GM23338 (cell line): ENCODE measurements at regions not wholly inside any gene's neighbourhood (a gene's known extent, or its start where the extent isn't known, plus 50 kb on each side); places are given as distances from the start of the nearest gene placed in this dataset.

ENCODE experiments used
- ATAC-seq: fragments of 200-7000 bp; cut with Tn5 transposase; 3 replicates; pipeline ENCODE4 v1.9.1; 2020
- DNase-seq: peaks from one replicate; pipeline ENCODE4 v3.0.0-alpha.2; 2015; ENCODE audit warnings: low spot score
- H2AFZ ChIP-seq: fragments of 200-600 bp; sonication (generic); 2 replicates; pipeline ENCODE4 v1.8.0; 2016; ENCODE audit warnings: antibody characterized with exemption, mild to moderate bottlenecking, moderate library complexity
- H3F3A ChIP-seq: fragments of 200-600 bp; sonication (generic); replicated peaks from 2 replicates; pipeline ENCODE4 v1.8.0; 2017; ENCODE audit warnings: antibody characterized with exemption, mixed run types, low read depth
- H3K27ac ChIP-seq: fragments of 200-600 bp; sonication (generic); 2 replicates; pipeline ENCODE4 v1.6.1; 2016; ENCODE audit warnings: low read depth
- H3K27me3 ChIP-seq: fragments of 200-600 bp; sonication (generic); 2 replicates; pipeline ENCODE4 v1.8.0; 2016; ENCODE audit warnings: mild to moderate bottlenecking, mixed run types, moderate library complexity; ENCODE audit not compliant: insufficient read depth
- H3K36me3 ChIP-seq: fragments of 200-600 bp; sonication (generic); 2 replicates; pipeline ENCODE4 v1.8.0; 2016; ENCODE audit warnings: mild to moderate bottlenecking; ENCODE audit not compliant: insufficient read depth
- H3K4me1 ChIP-seq: fragments of 200-600 bp; sonication (generic); 2 replicates; pipeline ENCODE4 v1.8.0; 2016; ENCODE audit warnings: mild to moderate bottlenecking, moderate library complexity; ENCODE audit not compliant: insufficient read depth
- H3K4me2 ChIP-seq: fragments of 200-600 bp; sonication (generic); 2 replicates; pipeline ENCODE4 v1.7.1; 2017; ENCODE audit warnings: mixed run types
- H3K4me3 ChIP-seq: fragments of 200-600 bp; sonication (generic); 2 replicates; pipeline ENCODE4 v1.6.1; 2016; ENCODE audit warnings: mixed run types
- H3K79me2 ChIP-seq: fragments of 200-600 bp; sonication (generic); replicated peaks from 2 replicates; pipeline ENCODE4 v1.8.0; 2017; ENCODE audit warnings: mild to moderate bottlenecking; ENCODE audit not compliant: insufficient read depth
- H3K9me2 ChIP-seq: fragments of 200-600 bp; sonication (generic); 2 replicates; pipeline ENCODE4 v1.8.0; 2017; ENCODE audit not compliant: insufficient read depth
- H4K20me1 ChIP-seq: fragments of 200-600 bp; sonication (generic); replicated peaks from 2 replicates; pipeline ENCODE4 v1.8.0; 2017; ENCODE audit warnings: mild to moderate bottlenecking; ENCODE audit not compliant: insufficient read depth
- H3K27ac Mint-ChIP-seq: 2 replicates; pipeline ENCODE4 v1.8.0; 2020; ENCODE audit warnings: inconsistent platforms, mild to moderate bottlenecking, moderate library complexity, mixed read lengths
- H3K27me3 Mint-ChIP-seq: 3 replicates; pipeline ENCODE4 v1.8.0; 2022; ENCODE audit warnings: low read depth, mild to moderate bottlenecking, moderate library complexity, mixed read lengths, inconsistent platforms; ENCODE audit not compliant: insufficient read depth, poor library complexity
- H3K36me3 Mint-ChIP-seq: 3 replicates; pipeline ENCODE4 v1.8.0; 2021; ENCODE audit warnings: low read depth, mild to moderate bottlenecking, inconsistent platforms, moderate library complexity, mixed read lengths
- H3K4me1 Mint-ChIP-seq: 3 replicates; pipeline ENCODE4 v1.8.0; 2020; ENCODE audit warnings: mild to moderate bottlenecking, inconsistent platforms, mixed read lengths
- H3K4me3 Mint-ChIP-seq: 3 replicates; pipeline ENCODE4 v1.8.0; 2021; ENCODE audit warnings: moderate library complexity, mild to moderate bottlenecking, inconsistent platforms, mixed read lengths
- H3K9me3 Mint-ChIP-seq: 3 replicates; pipeline ENCODE4 v1.8.0; 2020; ENCODE audit warnings: moderate library complexity, mild to moderate bottlenecking, inconsistent platforms, mixed read lengths
- CREB1 ChIP-seq: fragments of 250-450 bp; sonication (Bioruptor Pico); IDR thresholded peaks from 2 replicates; pipeline ENCODE4 v1.5.0; 2020; ENCODE audit warnings: low read depth, mild to moderate bottlenecking, moderate library complexity
- ETS1 ChIP-seq: IDR thresholded peaks from 2 replicates; pipeline ENCODE4 v1.6.1; 2016; ENCODE audit warnings: antibody characterized with exemption
- EZH2 ChIP-seq: fragments of 200-600 bp; sonication (generic); IDR thresholded peaks from one replicate; pipeline ENCODE4 v1.8.0; 2017; ENCODE audit warnings: antibody characterized with exemption, mild to moderate bottlenecking, low read depth; ENCODE audit not compliant: unreplicated experiment
- NANOG ChIP-seq: IDR thresholded peaks from 2 replicates; pipeline ENCODE4 v1.6.1; 2016; ENCODE audit warnings: antibody characterized with exemption, borderline replicate concordance
- STAT1 ChIP-seq: IDR thresholded peaks from one replicate; pipeline ENCODE4 v1.6.1; 2016; ENCODE audit warnings: antibody characterized with exemption; ENCODE audit not compliant: unreplicated experiment
- ZNF114 ChIP-seq: fragments of 250-450 bp; sonication (Bioruptor Pico); IDR thresholded peaks from 2 replicates; pipeline ENCODE4 v1.5.0; 2020; ENCODE audit warnings: mild to moderate bottlenecking, moderate library complexity
- ZNF331 ChIP-seq: fragments of 250-450 bp; sonication (Bioruptor Pico); IDR thresholded peaks from 2 replicates; pipeline ENCODE4 v1.5.0; 2020; ENCODE audit warnings: low read depth, mild to moderate bottlenecking, moderate library complexity
- TF ChIP-seq, protein P1 (sequence below): fragments of 250-450 bp; sonication (Bioruptor Pico); IDR thresholded peaks from 2 replicates; pipeline ENCODE4 v1.5.0; 2020; ENCODE audit warnings: mild to moderate bottlenecking, moderate library complexity

DNA sequence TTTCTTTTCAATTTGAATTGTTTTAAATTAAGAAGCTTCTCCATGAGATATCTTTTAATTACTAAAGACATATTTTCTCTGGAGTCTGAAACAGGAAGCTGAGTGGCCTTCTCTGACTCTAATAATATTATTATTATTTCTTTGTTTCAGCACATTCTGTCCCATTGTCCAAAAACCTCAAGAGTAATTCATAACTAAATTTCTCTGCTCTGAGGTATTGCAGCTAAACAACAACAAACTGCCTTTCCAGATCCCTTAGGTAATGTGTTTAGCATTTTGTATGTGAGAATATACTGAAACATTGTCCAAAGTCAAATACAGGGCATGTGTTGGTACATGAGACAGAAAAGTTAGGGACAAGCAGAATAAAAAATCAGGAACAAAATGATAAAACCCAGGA is 199.0 kb upstream of the FAR2 start (continued):
- TF ChIP-seq, protein P1, sequence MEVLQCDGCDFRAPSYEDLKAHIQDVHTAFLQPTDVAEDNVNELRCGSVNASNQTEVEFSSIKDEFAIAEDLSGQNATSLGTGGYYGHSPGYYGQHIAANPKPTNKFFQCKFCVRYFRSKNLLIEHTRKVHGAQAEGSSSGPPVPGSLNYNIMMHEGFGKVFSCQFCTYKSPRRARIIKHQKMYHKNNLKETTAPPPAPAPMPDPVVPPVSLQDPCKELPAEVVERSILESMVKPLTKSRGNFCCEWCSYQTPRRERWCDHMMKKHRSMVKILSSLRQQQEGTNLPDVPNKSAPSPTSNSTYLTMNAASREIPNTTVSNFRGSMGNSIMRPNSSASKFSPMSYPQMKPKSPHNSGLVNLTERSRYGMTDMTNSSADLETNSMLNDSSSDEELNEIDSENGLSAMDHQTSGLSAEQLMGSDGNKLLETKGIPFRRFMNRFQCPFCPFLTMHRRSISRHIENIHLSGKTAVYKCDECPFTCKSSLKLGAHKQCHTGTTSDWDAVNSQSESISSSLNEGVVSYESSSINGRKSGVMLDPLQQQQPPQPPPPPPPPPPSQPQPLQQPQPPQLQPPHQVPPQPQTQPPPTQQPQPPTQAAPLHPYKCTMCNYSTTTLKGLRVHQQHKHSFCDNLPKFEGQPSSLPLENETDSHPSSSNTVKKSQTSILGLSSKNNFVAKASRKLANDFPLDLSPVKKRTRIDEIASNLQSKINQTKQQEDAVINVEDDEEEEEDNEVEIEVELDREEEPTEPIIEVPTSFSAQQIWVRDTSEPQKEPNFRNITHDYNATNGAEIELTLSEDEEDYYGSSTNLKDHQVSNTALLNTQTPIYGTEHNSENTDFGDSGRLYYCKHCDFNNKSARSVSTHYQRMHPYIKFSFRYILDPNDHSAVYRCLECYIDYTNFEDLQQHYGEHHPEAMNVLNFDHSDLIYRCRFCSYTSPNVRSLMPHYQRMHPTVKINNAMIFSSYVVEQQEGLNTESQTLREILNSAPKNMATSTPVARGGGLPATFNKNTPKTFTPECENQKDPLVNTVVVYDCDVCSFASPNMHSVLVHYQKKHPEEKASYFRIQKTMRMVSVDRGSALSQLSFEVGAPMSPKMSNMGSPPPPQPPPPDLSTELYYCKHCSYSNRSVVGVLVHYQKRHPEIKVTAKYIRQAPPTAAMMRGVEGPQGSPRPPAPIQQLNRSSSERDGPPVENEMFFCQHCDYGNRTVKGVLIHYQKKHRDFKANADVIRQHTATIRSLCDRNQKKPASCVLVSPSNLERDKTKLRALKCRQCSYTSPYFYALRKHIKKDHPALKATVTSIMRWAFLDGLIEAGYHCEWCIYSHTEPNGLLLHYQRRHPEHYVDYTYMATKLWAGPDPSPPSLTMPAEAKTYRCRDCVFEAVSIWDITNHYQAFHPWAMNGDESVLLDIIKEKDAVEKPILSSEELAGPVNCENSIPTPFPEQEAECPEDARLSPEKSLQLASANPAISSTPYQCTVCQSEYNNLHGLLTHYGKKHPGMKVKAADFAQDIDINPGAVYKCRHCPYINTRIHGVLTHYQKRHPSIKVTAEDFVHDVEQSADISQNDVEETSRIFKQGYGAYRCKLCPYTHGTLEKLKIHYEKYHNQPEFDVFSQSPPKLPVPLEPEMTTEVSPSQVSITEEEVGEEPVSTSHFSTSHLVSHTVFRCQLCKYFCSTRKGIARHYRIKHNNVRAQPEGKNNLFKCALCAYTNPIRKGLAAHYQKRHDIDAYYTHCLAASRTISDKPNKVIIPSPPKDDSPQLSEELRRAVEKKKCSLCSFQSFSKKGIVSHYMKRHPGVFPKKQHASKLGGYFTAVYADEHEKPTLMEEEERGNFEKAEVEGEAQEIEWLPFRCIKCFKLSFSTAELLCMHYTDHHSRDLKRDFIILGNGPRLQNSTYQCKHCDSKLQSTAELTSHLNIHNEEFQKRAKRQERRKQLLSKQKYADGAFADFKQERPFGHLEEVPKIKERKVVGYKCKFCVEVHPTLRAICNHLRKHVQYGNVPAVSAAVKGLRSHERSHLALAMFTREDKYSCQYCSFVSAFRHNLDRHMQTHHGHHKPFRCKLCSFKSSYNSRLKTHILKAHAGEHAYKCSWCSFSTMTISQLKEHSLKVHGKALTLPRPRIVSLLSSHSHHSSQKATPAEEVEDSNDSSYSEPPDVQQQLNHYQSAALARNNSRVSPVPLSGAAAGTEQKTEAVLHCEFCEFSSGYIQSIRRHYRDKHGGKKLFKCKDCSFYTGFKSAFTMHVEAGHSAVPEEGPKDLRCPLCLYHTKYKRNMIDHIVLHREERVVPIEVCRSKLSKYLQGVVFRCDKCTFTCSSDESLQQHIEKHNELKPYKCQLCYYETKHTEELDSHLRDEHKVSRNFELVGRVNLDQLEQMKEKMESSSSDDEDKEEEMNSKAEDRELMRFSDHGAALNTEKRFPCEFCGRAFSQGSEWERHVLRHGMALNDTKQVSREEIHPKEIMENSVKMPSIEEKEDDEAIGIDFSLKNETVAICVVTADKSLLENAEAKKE (CRISPR knock-in tag) = no peak
- TF ChIP-seq STAT1 (no peak), ETS1 (no peak), ZNF114 (no peak), EZH2 (no peak), NANOG (no peak), CREB1 (CRISPR knock-in tag) (no peak)

DNA sequence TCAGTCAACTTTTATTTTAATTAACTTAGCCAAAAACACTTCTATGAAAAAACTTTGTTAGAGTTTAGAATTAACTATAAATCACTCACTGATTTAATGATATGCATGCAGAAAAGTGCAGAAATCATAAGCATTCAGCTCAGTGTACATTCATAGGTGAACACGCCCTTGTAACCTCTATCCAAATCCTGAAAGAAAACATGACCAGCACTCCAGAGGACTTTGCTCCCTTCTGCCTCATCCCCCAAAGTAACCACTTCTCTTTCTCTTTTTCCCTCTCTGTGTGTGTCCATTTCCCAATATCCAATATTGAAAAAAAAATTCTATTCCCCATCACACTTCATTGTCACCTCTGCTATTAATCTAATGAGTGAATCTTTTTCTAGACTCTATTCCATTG is 197.1 kb upstream of the FAR2 start:
- Histone ChIP-seq H3F3A (no peaks in the 10 kb centered on the region), H3K4me1 (peaks cover 28% of the 10 kb centered on the region), H3K79me2 (no peaks in the 10 kb centered on the region), H3K27ac (no peak overlapping the region), H4K20me1 (no peaks in the 10 kb centered on the region), H3K9me2 (no peaks in the 10 kb centered on the region), H3K4me2 (no peak overlapping the region), H3K4me3 (no peak overlapping the region), H3K36me3 (no peaks in the 10 kb centered on the region), H3K27me3 (no peaks in the 10 kb centered on the region), H2AFZ (peak overlapping the region; percentile 40; the same call in 1 of the 2 replicates)
- peaks cover 3% of the 10 kb centered on the region for H3K27me3 Mint-ChIP-seq
- peaks cover 26% of the 10 kb centered on the region for H3K4me1 Mint-ChIP-seq
- no peak for ATAC-seq
- H3K4me3 Mint-ChIP-seq = no peak overlapping the region
- no peaks in the 10 kb centered on the region for H3K9me3 Mint-ChIP-seq
- H3K27ac Mint-ChIP-seq = no peak overlapping the region
- H3K36me3 Mint-ChIP-seq = no peaks in the 10 kb centered on the region
- DNase-seq = no peak
- TF ChIP-seq ETS1 (no peak), CREB1 (CRISPR knock-in tag) (no peak), STAT1 (no peak), ZNF331 (CRISPR knock-in tag) (no peak)
